ENCODE measurements at regions not wholly inside any gene's neighbourhood (a gene's known extent, or its start where the extent isn't known, plus 50 kb on each side); places are given as distances from the start of the nearest gene placed in this dataset.

DNA sequence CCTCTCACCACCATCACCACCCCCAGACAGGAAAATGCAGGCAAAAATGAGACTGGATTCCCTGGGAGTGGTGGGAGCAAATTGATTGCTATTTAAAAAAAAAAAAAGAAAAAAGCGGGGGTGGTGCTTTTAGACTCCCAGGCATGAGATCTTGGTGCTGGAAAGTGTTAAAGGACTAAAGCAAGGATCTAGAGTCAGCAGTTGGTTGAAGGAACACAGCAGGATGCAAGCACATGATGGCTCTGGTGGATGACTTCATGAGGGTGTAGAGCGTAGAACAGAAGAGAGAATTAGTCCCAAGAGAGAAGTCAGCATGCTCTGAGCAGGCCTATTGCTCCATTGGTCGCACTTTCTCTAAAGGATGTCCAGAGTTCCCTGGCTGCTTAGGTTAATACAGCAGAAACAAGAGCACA, 183.8 kb upstream of the HMGA2 start:
- Mint-ChIP-seq H3K36me3 (no peaks in the 10 kb centered on the region), H3K27me3 (ENCODE audit: low read depth) (no peaks in the 10 kb centered on the region), H3K9me3 (peaks cover 4% of the 10 kb centered on the region), H3K4me3 (no peak overlapping the region), H3K4me1 (peaks cover 18% of the 10 kb centered on the region), H3K27ac (no peak overlapping the region)
- TF ChIP-seq, protein P1, sequence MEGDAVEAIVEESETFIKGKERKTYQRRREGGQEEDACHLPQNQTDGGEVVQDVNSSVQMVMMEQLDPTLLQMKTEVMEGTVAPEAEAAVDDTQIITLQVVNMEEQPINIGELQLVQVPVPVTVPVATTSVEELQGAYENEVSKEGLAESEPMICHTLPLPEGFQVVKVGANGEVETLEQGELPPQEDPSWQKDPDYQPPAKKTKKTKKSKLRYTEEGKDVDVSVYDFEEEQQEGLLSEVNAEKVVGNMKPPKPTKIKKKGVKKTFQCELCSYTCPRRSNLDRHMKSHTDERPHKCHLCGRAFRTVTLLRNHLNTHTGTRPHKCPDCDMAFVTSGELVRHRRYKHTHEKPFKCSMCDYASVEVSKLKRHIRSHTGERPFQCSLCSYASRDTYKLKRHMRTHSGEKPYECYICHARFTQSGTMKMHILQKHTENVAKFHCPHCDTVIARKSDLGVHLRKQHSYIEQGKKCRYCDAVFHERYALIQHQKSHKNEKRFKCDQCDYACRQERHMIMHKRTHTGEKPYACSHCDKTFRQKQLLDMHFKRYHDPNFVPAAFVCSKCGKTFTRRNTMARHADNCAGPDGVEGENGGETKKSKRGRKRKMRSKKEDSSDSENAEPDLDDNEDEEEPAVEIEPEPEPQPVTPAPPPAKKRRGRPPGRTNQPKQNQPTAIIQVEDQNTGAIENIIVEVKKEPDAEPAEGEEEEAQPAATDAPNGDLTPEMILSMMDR (IDR thresholded peaks at IDR 0.05; ENCODE audit: unreplicated experiment), result no peak
- no peak for DNase-seq (ENCODE audit: low spot score in 2 of 2, unreplicated experiment in 2 of 2)

DNA sequence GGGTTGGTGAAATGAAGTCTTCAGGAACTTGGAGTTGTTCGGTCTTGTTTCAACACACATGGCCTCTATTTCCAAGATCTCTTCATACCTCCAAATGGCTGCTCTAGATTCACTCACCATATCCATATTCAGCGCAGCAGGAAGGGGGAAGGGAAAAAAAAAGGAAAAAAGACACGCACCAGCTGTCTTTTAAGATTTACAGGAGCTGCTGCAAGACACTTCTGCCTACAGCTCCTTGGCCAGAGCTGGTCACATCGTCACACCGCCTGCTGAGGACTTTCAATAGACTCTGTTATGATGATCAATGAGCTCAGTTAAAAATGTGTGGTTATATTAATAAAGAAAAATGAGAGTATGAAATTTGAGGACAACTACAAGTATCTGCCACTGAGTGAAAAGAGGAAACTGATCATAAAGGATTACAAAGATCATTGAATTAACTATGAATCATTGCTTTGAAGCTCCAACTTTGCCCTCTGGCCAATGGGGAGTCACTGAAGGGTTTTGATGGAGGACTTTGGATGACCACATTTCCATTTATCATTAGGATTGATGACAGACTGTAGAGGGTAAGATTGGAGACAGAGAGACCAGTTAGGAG, 182.1 kb upstream of the HMGA2 start:
- no peaks in the 10 kb centered on the region for H3K9me3 Mint-ChIP-seq
- no peak overlapping the region for H3K27ac Mint-ChIP-seq
- peaks cover 18% of the 10 kb centered on the region for H3K4me1 Mint-ChIP-seq
- no peak for DNase-seq (ENCODE audit: low spot score in 2 of 2, unreplicated experiment in 2 of 2)
- H3K27me3 Mint-ChIP-seq (ENCODE audit: low read depth), result no peaks in the 10 kb centered on the region
- no peaks in the 10 kb centered on the region for H3K36me3 Mint-ChIP-seq
- H3K4me3 Mint-ChIP-seq, result no peak overlapping the region
- TF ChIP-seq, protein P1 (IDR thresholded peaks at IDR 0.05; ENCODE audit: unreplicated experiment), result no peak

DNA sequence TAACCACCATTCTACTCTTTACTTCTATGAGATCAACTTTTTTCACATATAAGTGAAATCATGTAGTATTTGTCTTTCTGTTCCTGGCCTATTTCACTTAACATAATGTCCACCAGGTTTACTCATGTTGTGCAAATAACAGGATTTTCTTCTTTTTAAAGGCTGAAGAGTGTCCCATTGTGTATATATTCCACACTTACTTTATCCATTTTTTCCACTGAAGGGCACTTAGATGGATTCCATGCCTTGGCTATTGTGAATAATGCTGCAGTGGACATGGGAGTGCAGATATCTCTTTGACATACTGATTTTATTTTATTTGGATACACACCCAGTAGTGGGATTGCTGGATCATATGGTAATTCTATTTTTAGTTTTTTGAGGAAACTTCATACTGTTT, 181.1 kb upstream of the HMGA2 start:
- no peak for DNase-seq (ENCODE audit: low spot score in 2 of 2, unreplicated experiment in 2 of 2)
- TF ChIP-seq, protein P1 (IDR thresholded peaks at IDR 0.05; ENCODE audit: unreplicated experiment), result no peak
- no peak overlapping the region for H3K27ac Mint-ChIP-seq
- no peak overlapping the region for H3K4me3 Mint-ChIP-seq
- H3K36me3 Mint-ChIP-seq, result no peaks in the 10 kb centered on the region
- H3K27me3 Mint-ChIP-seq (ENCODE audit: low read depth), result no peaks in the 10 kb centered on the region
- peaks cover 18% of the 10 kb centered on the region for H3K4me1 Mint-ChIP-seq
- H3K9me3 Mint-ChIP-seq, result no peaks in the 10 kb centered on the region

DNA sequence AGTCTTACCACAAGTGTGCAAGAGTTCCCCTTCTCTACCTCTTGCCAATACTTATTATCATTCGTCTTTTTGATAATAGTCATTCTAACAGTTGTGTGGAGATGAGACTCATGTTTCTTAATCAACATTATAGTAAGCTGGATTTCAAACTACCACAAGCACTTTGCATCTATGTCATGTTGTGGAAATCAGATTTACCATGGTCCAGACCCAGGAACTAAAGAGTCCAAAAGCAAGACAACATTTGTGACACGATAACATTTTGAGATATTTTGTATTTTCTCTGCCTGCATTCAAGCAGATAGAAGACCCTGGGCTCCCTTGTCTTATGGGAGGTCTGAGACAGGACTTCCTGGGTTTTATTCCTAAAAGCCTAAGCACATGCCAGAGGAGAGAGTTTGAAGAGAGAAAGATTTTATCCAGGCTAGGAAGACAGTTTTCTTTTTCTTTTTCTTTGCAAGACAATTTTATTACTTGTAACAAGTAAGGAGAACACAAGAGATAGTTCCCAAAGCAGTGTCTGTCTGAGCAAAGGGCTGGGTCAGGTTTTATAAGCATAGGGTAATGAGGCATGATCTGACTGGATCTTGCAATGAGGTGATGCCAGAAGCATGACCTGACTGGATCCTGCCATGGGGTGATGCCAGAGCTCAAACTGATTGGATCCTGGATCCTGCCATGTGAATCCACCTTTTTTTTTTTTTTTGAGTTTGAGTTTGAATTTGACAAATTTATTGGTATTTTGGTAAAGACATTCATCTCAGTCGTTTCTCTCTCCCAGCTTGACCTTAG, 180.5 kb upstream of the HMGA2 start:
- no peak for DNase-seq (ENCODE audit: low spot score in 2 of 2, unreplicated experiment in 2 of 2)
- Mint-ChIP-seq H3K4me1 (peaks cover 18% of the 10 kb centered on the region), H3K27me3 (ENCODE audit: low read depth) (no peaks in the 10 kb centered on the region), H3K4me3 (no peak overlapping the region), H3K9me3 (no peaks in the 10 kb centered on the region), H3K27ac (no peak overlapping the region), H3K36me3 (no peaks in the 10 kb centered on the region)
- TF ChIP-seq, protein P1 (IDR thresholded peaks at IDR 0.05; ENCODE audit: unreplicated experiment), result no peak

DNA sequence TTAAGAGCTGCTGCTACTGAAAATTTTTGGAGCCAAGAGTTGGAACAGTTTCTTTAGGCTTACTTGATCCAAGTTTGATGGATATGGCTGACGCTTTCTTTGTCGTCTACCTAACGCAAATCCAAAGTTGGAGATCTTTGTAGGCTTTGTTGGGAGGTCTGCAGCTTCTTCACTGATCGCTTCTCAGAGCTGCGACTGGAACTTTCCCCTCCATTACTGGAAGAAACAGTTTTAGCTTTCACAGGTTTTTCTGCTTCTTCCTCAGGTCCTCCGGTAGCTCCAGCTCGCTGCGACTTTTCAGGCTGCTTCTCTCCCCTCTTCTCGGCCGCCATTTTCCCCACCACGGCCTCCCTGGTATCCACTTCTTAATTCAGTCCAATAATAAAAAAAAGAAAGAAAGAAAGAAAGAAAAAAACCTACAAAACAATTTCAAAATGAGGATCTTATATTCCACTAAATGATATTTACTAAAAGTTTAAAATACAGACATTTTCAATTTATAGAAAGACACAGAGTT, 178.1 kb upstream of the HMGA2 start:
- no peak overlapping the region for H3K4me3 Mint-ChIP-seq
- peaks cover 3% of the 10 kb centered on the region for H3K9me3 Mint-ChIP-seq
- H3K27ac Mint-ChIP-seq, result no peak overlapping the region
- no peak for DNase-seq (ENCODE audit: low spot score in 2 of 2, unreplicated experiment in 2 of 2)
- H3K27me3 Mint-ChIP-seq (ENCODE audit: low read depth), result no peaks in the 10 kb centered on the region
- H3K4me1 Mint-ChIP-seq, result peaks cover 5% of the 10 kb centered on the region
- TF ChIP-seq, protein P1 (IDR thresholded peaks at IDR 0.05; ENCODE audit: unreplicated experiment), result no peak
- H3K36me3 Mint-ChIP-seq, result no peaks in the 10 kb centered on the region

Measured in mesothelial cell of epicardium (in vitro differentiated cells).